HEK293 (cell line): ENCODE measurements at regions not wholly inside any gene's neighbourhood (a gene's known extent, or its start where the extent isn't known, plus 50 kb on each side); places are given as distances from the start of the nearest gene placed in this dataset.
"Not testable (repeated sequence)": the region's sequence is repeated elsewhere in the genome, so short reads cannot be mapped to it uniquely, and the experiment has no call there.

Source experiments
- CTCF ChIA-PET: fragments of 350-600 bp; formaldehyde crosslinking; extraction: SDS; loops from one replicate; lab custom pipeline; 2021; ENCODE audit warnings: antibody characterized with exemption; lab: Yijun Ruan, JAX
- POLR2A ChIA-PET: fragments of 300-600 bp; formaldehyde crosslinking; extraction: SDS; loops from one replicate; lab custom pipeline; 2020; ENCODE audit warnings: antibody characterized with exemption, inconsistent platforms; lab: Yijun Ruan, JAX
- H3K27ac ChIP-seq: fragments of 200-500 bp; sonication (Bioruptor generic); 2 replicates; pipeline ENCODE4 v1.5.1; 2014; ENCODE audit warnings: low read depth, low read length, control low read depth, inconsistent platforms; ENCODE audit errors: extremely low read depth
- H3K36me3 ChIP-seq, 2 experiments: fragments of 200-500 bp in 1 of 2; sonication (Bioruptor generic) in 1 of 2; 1 replicate in 1 of 2; 2 replicates in 1 of 2; pipeline ENCODE4 v1.5.1; 2014 to 2017; ENCODE audit warnings: inconsistent platforms in 2 of 2, low read length in 2 of 2; ENCODE audit not compliant: control insufficient read depth in 2 of 2, insufficient read depth in 1 of 2
- H3K4me1 ChIP-seq: fragments of 200-500 bp; sonication (Bioruptor generic); 2 replicates; pipeline ENCODE4 v1.5.1; 2014; ENCODE audit warnings: mild to moderate bottlenecking, low read length, inconsistent platforms; ENCODE audit not compliant: control insufficient read depth, insufficient read depth
- H3K4me3 ChIP-seq: 2 replicates; pipeline ENCODE4 v1.5.1; 2011; ENCODE audit warnings: low read depth, mild to moderate bottlenecking, control low read depth, low read length, moderate library complexity
- H3K9me3 ChIP-seq: fragments of 200-500 bp; sonication (Bioruptor generic); 2 replicates; pipeline ENCODE4 v1.5.1; 2014; ENCODE audit warnings: low read depth, low read length, inconsistent platforms; ENCODE audit not compliant: control insufficient read depth, insufficient read depth
- GLIS1 ChIP-seq: fragments of 450-650 bp; formaldehyde crosslinking; IDR thresholded peaks from 2 replicates; pipeline ENCODE4 v1.5.1; 2016; ENCODE audit warnings: missing biosample characterization, missing genetic modification characterization
- KLF9 ChIP-seq: fragments of 450-650 bp; formaldehyde crosslinking; IDR thresholded peaks from 2 replicates; pipeline ENCODE4 v1.5.1; 2016; ENCODE audit warnings: missing biosample characterization, missing genetic modification characterization, low read depth
- PRDM4 ChIP-seq: fragments of 450-650 bp; formaldehyde crosslinking; IDR thresholded peaks from 2 replicates; pipeline ENCODE4 v1.5.1; 2017; ENCODE audit warnings: missing biosample characterization, missing genetic modification characterization
- YY2 ChIP-seq: fragments of 450-650 bp; formaldehyde crosslinking; IDR thresholded peaks from 2 replicates; pipeline ENCODE4 v1.5.1; 2016; ENCODE audit warnings: missing biosample characterization, missing genetic modification characterization
- ZNF19 ChIP-seq: fragments of 450-650 bp; formaldehyde crosslinking; IDR thresholded peaks from 2 replicates; pipeline ENCODE4; 2016; ENCODE audit warnings: missing biosample characterization, missing genetic modification characterization, low read depth
- TF ChIP-seq, protein P1 (sequence below): fragments of 450-650 bp; formaldehyde crosslinking; IDR thresholded peaks from 2 replicates; pipeline ENCODE4 v1.5.1; 2016; ENCODE audit warnings: missing biosample characterization, missing genetic modification characterization
- TF ChIP-seq, protein P2 (sequence below): fragments of 450-650 bp; formaldehyde crosslinking; IDR thresholded peaks from 2 replicates; pipeline ENCODE4 v1.5.1; 2016; ENCODE audit warnings: missing biosample characterization, missing genetic modification characterization

- TF ChIP-seq, protein P1, sequence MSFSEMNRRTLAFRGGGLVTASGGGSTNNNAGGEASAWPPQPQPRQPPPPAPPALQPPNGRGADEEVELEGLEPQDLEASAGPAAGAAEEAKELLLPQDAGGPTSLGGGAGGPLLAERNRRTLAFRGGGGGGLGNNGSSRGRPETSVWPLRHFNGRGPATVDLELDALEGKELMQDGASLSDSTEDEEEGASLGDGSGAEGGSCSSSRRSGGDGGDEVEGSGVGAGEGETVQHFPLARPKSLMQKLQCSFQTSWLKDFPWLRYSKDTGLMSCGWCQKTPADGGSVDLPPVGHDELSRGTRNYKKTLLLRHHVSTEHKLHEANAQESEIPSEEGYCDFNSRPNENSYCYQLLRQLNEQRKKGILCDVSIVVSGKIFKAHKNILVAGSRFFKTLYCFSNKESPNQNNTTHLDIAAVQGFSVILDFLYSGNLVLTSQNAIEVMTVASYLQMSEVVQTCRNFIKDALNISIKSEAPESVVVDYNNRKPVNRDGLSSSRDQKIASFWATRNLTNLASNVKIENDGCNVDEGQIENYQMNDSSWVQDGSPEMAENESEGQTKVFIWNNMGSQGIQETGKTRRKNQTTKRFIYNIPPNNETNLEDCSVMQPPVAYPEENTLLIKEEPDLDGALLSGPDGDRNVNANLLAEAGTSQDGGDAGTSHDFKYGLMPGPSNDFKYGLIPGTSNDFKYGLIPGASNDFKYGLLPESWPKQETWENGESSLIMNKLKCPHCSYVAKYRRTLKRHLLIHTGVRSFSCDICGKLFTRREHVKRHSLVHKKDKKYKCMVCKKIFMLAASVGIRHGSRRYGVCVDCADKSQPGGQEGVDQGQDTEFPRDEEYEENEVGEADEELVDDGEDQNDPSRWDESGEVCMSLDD (tag by site-specific recombination): no peak
- TF ChIP-seq, protein P2, sequence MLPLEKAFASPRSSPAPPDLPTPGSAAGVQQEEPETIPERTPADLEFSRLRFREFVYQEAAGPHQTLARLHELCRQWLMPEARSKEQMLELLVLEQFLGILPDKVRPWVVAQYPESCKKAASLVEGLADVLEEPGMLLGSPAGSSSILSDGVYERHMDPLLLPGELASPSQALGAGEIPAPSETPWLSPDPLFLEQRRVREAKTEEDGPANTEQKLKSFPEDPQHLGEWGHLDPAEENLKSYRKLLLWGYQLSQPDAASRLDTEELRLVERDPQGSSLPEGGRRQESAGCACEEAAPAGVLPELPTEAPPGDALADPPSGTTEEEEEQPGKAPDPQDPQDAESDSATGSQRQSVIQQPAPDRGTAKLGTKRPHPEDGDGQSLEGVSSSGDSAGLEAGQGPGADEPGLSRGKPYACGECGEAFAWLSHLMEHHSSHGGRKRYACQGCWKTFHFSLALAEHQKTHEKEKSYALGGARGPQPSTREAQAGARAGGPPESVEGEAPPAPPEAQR (tag by site-specific recombination): no peak
These were observed 317.5 kb upstream of the MAGI2 start (continued) for GRCh38 chr7:79770970-79771369.

- H3K36me3 ChIP-seq: no peaks in the 10 kb centered on the region
- TF ChIP-seq ZNF19 (tag by site-specific recombination): no peak
- no peak for TF ChIP-seq YY2
- no peaks in the 10 kb centered on the region for H3K9me3 ChIP-seq
- ChIA-PET CTCF (no interaction called here), POLR2A (no interaction called here)
- H3K4me3 ChIP-seq: no peak overlapping the region
- H3K4me1 ChIP-seq: no peaks in the 10 kb centered on the region
- no peak overlapping the region for H3K27ac ChIP-seq
These were observed 316.6 kb upstream of the MAGI2 start for GRCh38 chr7:79770063-79770462.

DNA sequence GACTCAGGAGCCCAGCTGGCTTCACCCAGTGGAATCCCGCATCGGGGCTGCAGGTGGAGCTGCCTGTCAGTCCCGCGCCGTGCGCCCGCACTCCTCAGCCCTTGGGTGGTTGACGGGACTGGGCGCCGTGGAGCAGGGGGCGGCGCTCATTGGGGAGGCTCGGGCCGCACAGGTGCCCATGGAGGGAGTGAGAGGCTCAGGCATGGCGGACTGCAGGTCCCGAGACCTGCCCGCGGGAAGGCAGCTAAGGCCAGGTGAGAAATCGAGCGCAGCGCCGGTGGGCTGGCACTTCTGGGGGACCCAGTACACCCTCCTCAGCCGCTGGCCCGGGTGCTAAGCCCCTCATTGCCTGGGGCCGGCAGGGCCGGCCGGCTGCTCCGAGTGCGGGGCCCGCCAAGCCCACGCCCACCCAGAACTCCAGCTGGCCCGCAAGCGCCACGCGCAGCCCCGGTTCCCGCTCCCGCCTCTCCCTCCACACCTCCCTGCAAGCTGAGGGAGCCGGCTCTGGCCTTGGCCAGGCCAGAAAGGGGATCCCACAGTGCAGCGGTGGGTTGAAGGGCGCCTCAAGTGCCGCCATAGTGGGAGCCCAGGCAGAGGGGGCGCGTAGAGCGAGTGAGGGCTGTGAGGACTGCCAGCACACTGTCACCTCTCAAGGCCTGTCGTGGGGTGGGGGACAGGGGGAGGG lies 314.6 kb upstream of the MAGI2 start:
- POLR2A ChIA-PET, H3K27ac ChIP-seq, CTCF ChIA-PET, H3K9me3 ChIP-seq, H3K4me1 ChIP-seq, H3K4me3 ChIP-seq, H3K36me3 ChIP-seq: not testable (repeated sequence)

GRCh38 chr7:79767192-79767591 lies 313.7 kb upstream of the MAGI2 start:
- H3K4me1 ChIP-seq, H3K4me3 ChIP-seq, H3K9me3 ChIP-seq, H3K27ac ChIP-seq, POLR2A ChIA-PET, H3K36me3 ChIP-seq, CTCF ChIA-PET: not testable (repeated sequence)

GRCh38 chr7:79761876-79762429 lies 308.5 kb upstream of the MAGI2 start:
- no peaks in the 10 kb centered on the region for H3K9me3 ChIP-seq
- 0 out of 2 replicates have a peak, but pooled peaks cover 4% of the 10 kb centered on the region for H3K4me1 ChIP-seq
- no peaks in the 10 kb centered on the region for H3K36me3 ChIP-seq
- no peak overlapping the region for H3K27ac ChIP-seq
- ChIA-PET POLR2A (no interaction called here), CTCF (interaction anchor here (0.7 kb wide), 1 partner anchor 375 kb away, joined by 3 read pairs; no protein-coding TSS in a partner anchor)
- TF ChIP-seq KLF9 (tag by site-specific recombination): no peak
- peak; percentile 26; the same call in 1 of the 2 replicates for TF ChIP-seq PRDM4 (tag by site-specific recombination)
- peak; percentile 36 for TF ChIP-seq GLIS1 (tag by site-specific recombination)
- no peak overlapping the region for H3K4me3 ChIP-seq

DNA sequence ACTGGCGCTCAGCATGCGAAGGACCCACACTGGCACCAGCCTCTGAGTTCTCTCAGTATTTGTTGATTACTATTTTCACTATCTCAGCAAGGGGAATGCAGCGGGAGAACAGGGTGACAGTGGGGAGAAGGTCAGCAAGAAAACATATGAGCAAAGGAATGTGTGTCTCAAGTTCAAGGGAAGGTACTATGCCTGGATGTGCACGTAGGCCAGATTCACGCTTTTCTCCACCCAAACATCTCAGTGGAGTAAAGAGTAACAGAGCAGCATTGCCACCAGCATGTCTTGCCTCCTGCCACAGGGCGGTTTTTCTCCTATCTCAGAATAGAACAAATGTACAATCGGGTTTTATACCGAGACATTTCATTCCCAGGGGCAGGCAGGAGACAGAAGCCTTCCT lies 297.5 kb upstream of the MAGI2 start:
- H3K4me1 ChIP-seq, CTCF ChIA-PET, H3K4me3 ChIP-seq, H3K27ac ChIP-seq, H3K36me3 ChIP-seq, POLR2A ChIA-PET, H3K9me3 ChIP-seq: not testable (repeated sequence)
